A673 (cell line): ENCODE measurements at regions not wholly inside any gene's neighbourhood (a gene's known extent, or its start where the extent isn't known, plus 50 kb on each side); places are given as distances from the start of the nearest gene placed in this dataset.

Experiments used
- EZH2 ChIP-seq: fragments of 200-600 bp; sonication (generic); IDR thresholded peaks from 2 replicates; pipeline ENCODE4 v1.6.1; 2017; ENCODE audit warnings: borderline replicate concordance, low read depth, mild to moderate bottlenecking, mixed read lengths, antibody characterized with exemption, low read length; ENCODE audit not compliant: poor library complexity, severe bottlenecking
- TF ChIP-seq, protein P1 (sequence below): fragments of 300-800, 200-600 bp; sonication (generic); conservative IDR thresholded peaks from 2 replicates; pipeline ENCODE4 v1.5.1; 2017; ENCODE audit warnings: low read depth, mild to moderate bottlenecking, antibody characterized with exemption, low read length, moderate library complexity, mixed read lengths

DNA sequence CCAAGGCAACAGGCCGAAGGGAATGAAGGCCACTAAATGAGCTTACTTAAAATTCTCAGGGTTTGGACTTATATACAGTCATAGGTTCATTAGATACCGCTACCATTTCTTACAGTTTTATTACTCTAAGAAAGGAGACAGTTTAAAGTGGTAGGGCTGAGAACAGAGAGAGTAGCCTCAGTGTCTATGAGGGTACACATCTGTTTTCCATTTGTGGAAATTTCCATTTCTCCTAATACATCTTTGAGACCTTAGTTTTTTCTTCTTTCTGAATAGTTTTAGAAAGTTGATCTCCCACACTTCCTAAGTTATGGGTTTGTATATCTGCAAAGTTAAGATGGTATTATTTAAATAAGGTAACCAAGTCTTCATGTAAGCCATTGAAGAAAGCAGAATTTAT, 1279.1 kb downstream of the NCAM2 start:
- TF ChIP-seq, protein P1, sequence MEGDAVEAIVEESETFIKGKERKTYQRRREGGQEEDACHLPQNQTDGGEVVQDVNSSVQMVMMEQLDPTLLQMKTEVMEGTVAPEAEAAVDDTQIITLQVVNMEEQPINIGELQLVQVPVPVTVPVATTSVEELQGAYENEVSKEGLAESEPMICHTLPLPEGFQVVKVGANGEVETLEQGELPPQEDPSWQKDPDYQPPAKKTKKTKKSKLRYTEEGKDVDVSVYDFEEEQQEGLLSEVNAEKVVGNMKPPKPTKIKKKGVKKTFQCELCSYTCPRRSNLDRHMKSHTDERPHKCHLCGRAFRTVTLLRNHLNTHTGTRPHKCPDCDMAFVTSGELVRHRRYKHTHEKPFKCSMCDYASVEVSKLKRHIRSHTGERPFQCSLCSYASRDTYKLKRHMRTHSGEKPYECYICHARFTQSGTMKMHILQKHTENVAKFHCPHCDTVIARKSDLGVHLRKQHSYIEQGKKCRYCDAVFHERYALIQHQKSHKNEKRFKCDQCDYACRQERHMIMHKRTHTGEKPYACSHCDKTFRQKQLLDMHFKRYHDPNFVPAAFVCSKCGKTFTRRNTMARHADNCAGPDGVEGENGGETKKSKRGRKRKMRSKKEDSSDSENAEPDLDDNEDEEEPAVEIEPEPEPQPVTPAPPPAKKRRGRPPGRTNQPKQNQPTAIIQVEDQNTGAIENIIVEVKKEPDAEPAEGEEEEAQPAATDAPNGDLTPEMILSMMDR, result no peak
- no peak for TF ChIP-seq EZH2
